HCT116 (cell line): ENCODE measurements at regions not wholly inside any gene's neighbourhood (a gene's known extent, or its start where the extent isn't known, plus 50 kb on each side); places are given as distances from the start of the nearest gene placed in this dataset.

ENCODE experiments used
- ATAC-seq: fragments of 200-7000 bp; cut with Tn5 transposase; 2 replicates; pipeline ENCODE4 v1.9.1; 2020; ENCODE audit warnings: mild to moderate bottlenecking, moderate library complexity
- BruUV-seq: library from RNA; stranded (reverse); fragments of 400-500 nt; replicated peaks from 2 replicates; lab custom pipeline; 2021; lab: Mats Ljungman, UMichigan
- CTCF ChIA-PET: fragments of 300-600 bp; sonication (Branson Sonifier 250); formaldehyde crosslinking; loops from one replicate; lab custom pipeline; 2021; ENCODE audit warnings: antibody characterized with exemption; lab: Charles Lee
- POLR2A ChIA-PET: fragments of 300-600, 350-600 bp; sonication (Branson Sonifier 250); formaldehyde crosslinking; loops from one replicate; lab custom pipeline; 2021; ENCODE audit warnings: antibody characterized with exemption; lab: Charles Lee
- RAD21 ChIA-PET, 2 experiments: fragments of 300-600 bp; sonication (Branson Sonifier 250); formaldehyde crosslinking; loops; one replicate each; lab custom pipeline; 2023; ENCODE audit warnings: low total read pairs in 2 of 2; ENCODE audit not compliant: uncharacterized antibody in 2 of 2, unreplicated experiment in 2 of 2, low non-redundant PET in 1 of 2; lab: Charles Lee
- DNase-seq: peaks from one replicate; pipeline ENCODE4 v3.0.0-alpha.2; 2010; ENCODE audit warnings: low read depth, low spot score
- H2AFZ ChIP-seq: fragments of 200-600 bp; shearing (Covaris generic), sonication (generic); 2 replicates; pipeline ENCODE4 v1.6.1; 2017; ENCODE audit warnings: low read depth, mixed run types, mixed read lengths, antibody characterized with exemption, low read length; ENCODE audit not compliant: poor library complexity, severe bottlenecking
- H3K27ac ChIP-seq: 2 replicates; pipeline ENCODE4 v1.5.1; 2012; ENCODE audit warnings: low read depth, low read length
- H3K27me3 ChIP-seq: fragments of 200-600 bp; sonication (generic); 2 replicates; pipeline ENCODE4 v1.6.1; 2016; ENCODE audit warnings: mixed run types, low read length, mixed read lengths; ENCODE audit not compliant: insufficient read depth
- H3K36me3 ChIP-seq, 2 experiments: fragments of 200-500 bp in 1 of 2; fragments of 200-600 bp in 1 of 2; sonication (Bioruptor generic) in 1 of 2; sonication (generic) in 1 of 2; 2 replicates each; pipeline versions ENCODE4 v1.5.1 to v1.6.1; 2014 to 2016; ENCODE audit warnings: low read length in 2 of 2, inconsistent platforms in 1 of 2, mixed read lengths in 1 of 2, mixed run types in 1 of 2; ENCODE audit not compliant: insufficient read depth in 2 of 2, control insufficient read depth in 1 of 2
- H3K4me1 ChIP-seq, 2 experiments: fragments of 200-600 bp in 1 of 2; sonication (generic) in 1 of 2; 2 replicates each; pipeline versions ENCODE4 v1.5.1 to v1.6.1; 2012 to 2017; ENCODE audit warnings: low read length in 2 of 2, inconsistent platforms in 1 of 2, mild to moderate bottlenecking in 1 of 2, mixed read lengths in 1 of 2, mixed run types in 1 of 2, moderate library complexity in 1 of 2; ENCODE audit not compliant: insufficient read depth in 2 of 2, control insufficient read depth in 1 of 2
- H3K4me2 ChIP-seq: fragments of 200-600 bp; sonication (generic); 2 replicates; pipeline ENCODE4 v1.6.1; 2017; ENCODE audit warnings: mixed run types, low read length, mixed read lengths
- H3K4me3 ChIP-seq, 2 experiments: fragments of 200-600 bp in 1 of 2; sonication (generic) in 1 of 2; replicated peaks in 1 of 2; 2 replicates each; pipeline ENCODE4 v1.5.1; 2011 to 2016; ENCODE audit warnings: low read length in 2 of 2, control low read depth in 1 of 2, low read depth in 1 of 2, mild to moderate bottlenecking in 1 of 2, mixed read lengths in 1 of 2, mixed run types in 1 of 2
- H3K79me2 ChIP-seq: fragments of 200-600 bp; sonication (generic); 2 replicates; pipeline ENCODE4 v1.6.1; 2017; ENCODE audit warnings: mild to moderate bottlenecking, mixed run types, low read length, moderate library complexity, mixed read lengths; ENCODE audit not compliant: insufficient read depth
- H3K9ac ChIP-seq: fragments of 200-600 bp; sonication (generic); 2 replicates; pipeline ENCODE4 v1.6.1; 2016; ENCODE audit warnings: low read length, mixed read lengths
- H3K9me2 ChIP-seq: fragments of 200-600 bp; sonication (generic), shearing (Covaris generic); 2 replicates; pipeline ENCODE4 v1.6.1; 2017; ENCODE audit warnings: mixed run types, mild to moderate bottlenecking, moderate library complexity; ENCODE audit not compliant: insufficient read depth
- H3K9me3 ChIP-seq, 2 experiments: fragments of 200-500 bp in 1 of 2; fragments of 200-600 bp in 1 of 2; sonication (Bioruptor generic) in 1 of 2; sonication (generic) in 1 of 2; 2 replicates each; pipeline ENCODE4 v1.6.1; 2014 to 2017; ENCODE audit warnings: low read length in 2 of 2, mixed read lengths in 2 of 2, inconsistent platforms in 1 of 2, low read depth in 1 of 2, mild to moderate bottlenecking in 1 of 2, mixed run types in 1 of 2, moderate library complexity in 1 of 2; ENCODE audit not compliant: control insufficient read depth in 1 of 2, insufficient read depth in 1 of 2
- H4K20me1 ChIP-seq: fragments of 200-600 bp; sonication (generic), shearing (Covaris generic); 2 replicates; pipeline ENCODE4 v1.6.1; 2017; ENCODE audit warnings: mixed run types, mild to moderate bottlenecking, moderate library complexity; ENCODE audit not compliant: insufficient read depth
- CTCF ChIP-seq, 3 experiments: fragments of 200-600 bp in 1 of 3; sonication (generic) in 1 of 3; IDR thresholded peaks in 2 of 3; conservative IDR thresholded peaks in 1 of 3; 2 replicates each; pipeline ENCODE4 v1.5.1; 2012 to 2017; ENCODE audit warnings: low read depth in 2 of 3, low read length in 2 of 3, antibody characterized with exemption in 1 of 3, borderline replicate concordance in 1 of 3, control low read depth in 1 of 3, mild to moderate bottlenecking in 1 of 3, mixed read lengths in 1 of 3, mixed run types in 1 of 3, moderate library complexity in 1 of 3; ENCODE audit not compliant: insufficient read depth in 1 of 3
- ELF1 ChIP-seq: IDR thresholded peaks from 2 replicates; pipeline ENCODE4 v1.6.1; 2012; ENCODE audit warnings: low read depth, borderline replicate concordance
- EZH2phosphoT487 ChIP-seq: fragments of 200-600 bp; IDR thresholded peaks from 2 replicates; pipeline ENCODE4 v1.6.1; 2018; ENCODE audit warnings: antibody characterized with exemption, borderline replicate concordance
- FOSL1 ChIP-seq: IDR thresholded peaks from 2 replicates; pipeline ENCODE4 v1.6.1; 2012; ENCODE audit warnings: low read depth
- JUND ChIP-seq: IDR thresholded peaks from 2 replicates; pipeline ENCODE4 v1.6.1; 2012
- SP1 ChIP-seq: IDR thresholded peaks from 2 replicates; pipeline ENCODE4 v1.6.1; 2012; ENCODE audit warnings: low read depth
- SRF ChIP-seq: IDR thresholded peaks from 2 replicates; pipeline ENCODE4 v1.6.1; 2012; ENCODE audit warnings: low read depth
- TCF7L2 ChIP-seq: IDR thresholded peaks from 2 replicates; pipeline ENCODE4 v1.7.0; 2011; ENCODE audit warnings: borderline replicate concordance, inconsistent platforms; ENCODE audit not compliant: insufficient read depth, insufficient read length; ENCODE audit errors: extremely low read depth
- ZNF274 ChIP-seq: fragments of 200-500 bp; sonication (Bioruptor generic); IDR thresholded peaks from 2 replicates; pipeline ENCODE4 v1.6.1; 2014; ENCODE audit warnings: mild to moderate bottlenecking, low read depth, low read length, inconsistent platforms
- intact Hi-C: fragments of 100-400 bp; cut with micrococcal nuclease; formaldehyde crosslinking; loops from 2 replicates; pipeline ENCODE4 v1.10.0; 2022
- TF ChIP-seq, protein P1 (sequence below): IDR thresholded peaks from 2 replicates; pipeline ENCODE4 v1.6.1; 2012

- TF ChIP-seq FOSL1 = no peak
- TF ChIP-seq, protein P1, sequence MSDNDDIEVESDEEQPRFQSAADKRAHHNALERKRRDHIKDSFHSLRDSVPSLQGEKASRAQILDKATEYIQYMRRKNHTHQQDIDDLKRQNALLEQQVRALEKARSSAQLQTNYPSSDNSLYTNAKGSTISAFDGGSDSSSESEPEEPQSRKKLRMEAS = no peak
Observed at GRCh38 chr5:91245074-91245452, 138.1 kb downstream of the ARRDC3 start (continued).

DNA sequence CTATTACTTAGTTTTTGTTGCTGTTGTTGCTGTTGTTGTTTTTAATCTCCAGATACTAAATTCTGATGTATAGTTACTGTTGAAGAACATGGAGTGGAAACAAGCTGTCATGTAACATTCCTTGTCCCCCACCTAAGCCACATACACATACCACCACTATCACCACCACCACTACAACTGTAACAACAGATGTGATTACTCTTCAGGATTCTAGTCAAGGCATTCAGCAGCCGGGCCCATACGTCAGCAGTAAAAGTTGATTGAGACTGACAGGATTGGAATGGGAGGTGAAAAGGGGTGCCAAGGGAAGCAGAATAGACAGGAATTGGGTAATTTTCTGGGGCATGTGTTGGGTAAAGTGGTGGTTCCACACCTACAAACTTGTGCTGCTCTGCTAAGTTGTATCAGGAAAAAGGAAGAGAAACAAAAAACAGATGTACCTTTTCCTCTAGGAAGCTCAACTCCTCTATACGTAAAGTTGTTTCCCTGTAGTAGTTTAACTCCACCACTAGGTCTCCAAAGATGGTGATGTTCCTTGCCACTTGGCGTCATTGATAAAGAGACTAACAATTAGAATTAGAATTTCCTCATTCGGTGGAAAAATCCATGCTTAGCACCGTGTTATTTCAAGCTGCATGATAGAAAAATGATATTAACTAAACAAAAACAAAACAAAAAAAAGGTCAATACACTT lies 138.6 kb downstream of the ARRDC3 start:
- no peaks in the 10 kb centered on the region for H3K9me2 ChIP-seq
- no peak overlapping the region for H2AFZ ChIP-seq
- RAD21 ChIA-PET = interaction anchor here in 1 of 2 experiments (0.5 kb wide), 1 partner anchor 136 kb away, joined by 3 read pairs; no protein-coding TSS in a partner anchor
- intact Hi-C loops = no loop called here
- peaks cover 6% of the 10 kb centered on the region in 2 experiments; a peak in 1 of 4 replicates for H3K9me3 ChIP-seq
- no peaks in the 10 kb centered on the region for H3K36me3 ChIP-seq
- H3K27ac ChIP-seq = no peak overlapping the region
- H3K4me2 ChIP-seq = no peak overlapping the region
- no TSS peak for BruUV-seq
- no peak overlapping the region for H3K9ac ChIP-seq
- TF ChIP-seq ELF1 (no peak), TCF7L2 (no peak), ZNF274 (no peak)
- no peak for ATAC-seq
- POLR2A ChIA-PET = interaction anchor here (1.2 kb wide), 1 partner anchor 137 kb away, joined by 3 read pairs; no protein-coding TSS in a partner anchor
- no peak overlapping the region for H3K4me3 ChIP-seq
- no peaks in the 10 kb centered on the region for H4K20me1 ChIP-seq
- CTCF ChIA-PET = interaction anchor here (0.8 kb wide), 1 partner anchor 140 kb away, joined by 4 read pairs; no protein-coding TSS in a partner anchor
- no peaks in the 10 kb centered on the region for H3K27me3 ChIP-seq
- no peaks in the 10 kb centered on the region for H3K4me1 ChIP-seq
- H3K79me2 ChIP-seq = no peaks in the 10 kb centered on the region
- DNase-seq = no peak

DNA sequence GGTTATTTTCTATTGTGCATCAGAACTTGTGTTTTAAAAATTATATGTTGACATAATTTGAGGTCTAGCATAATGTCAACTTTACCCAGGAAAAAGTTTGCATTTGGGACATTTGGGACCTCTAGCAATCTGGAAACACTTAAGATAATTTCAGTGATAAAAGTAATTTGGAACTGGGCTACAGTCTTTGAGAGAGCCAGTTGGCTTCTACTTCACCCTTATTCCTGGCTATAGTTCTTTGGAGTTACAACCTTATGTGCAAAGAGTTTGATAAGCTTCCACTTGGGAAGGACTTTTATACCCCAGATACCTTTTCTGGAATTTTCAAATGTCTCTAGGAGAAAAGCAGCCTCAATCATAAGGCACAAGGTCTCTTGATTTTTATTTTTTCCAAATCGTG lies 139.3 kb downstream of the ARRDC3 start:
- no TSS peak for BruUV-seq
- intact Hi-C loops = no loop called here
- POLR2A ChIA-PET = no interaction called here
- Histone ChIP-seq H4K20me1 (no peaks in the 10 kb centered on the region), H2AFZ (no peak overlapping the region), H3K27me3 (no peaks in the 10 kb centered on the region), H3K79me2 (no peaks in the 10 kb centered on the region), H3K4me1 (no peaks in the 10 kb centered on the region), H3K4me3 (no peak overlapping the region), H3K27ac (no peak overlapping the region), H3K36me3 (no peaks in the 10 kb centered on the region), H3K4me2 (no peak overlapping the region), H3K9me2 (no peaks in the 10 kb centered on the region), H3K9ac (no peak overlapping the region), H3K9me3 (peaks cover 6% of the 10 kb centered on the region in 2 experiments; a peak in 1 of 4 replicates)
- TF ChIP-seq SP1 (no peak), TCF7L2 (no peak), CTCF (IDR thresholded peaks at IDR 0.05 in 2 of 3, conservative IDR thresholded peaks at IDR 0.05 in 1 of 3; ENCODE audit: borderline replicate concordance in 1 of 3, insufficient read depth in 1 of 3, low read depth in 2 of 3, low read length in 2 of 3) (no peak), SRF (no peak), EZH2phosphoT487 (no peak), JUND (no peak)
- CTCF ChIA-PET = interaction anchor here (0.8 kb wide), 1 partner anchor 141 kb away, joined by 4 read pairs; no protein-coding TSS in a partner anchor
- RAD21 ChIA-PET = no interaction called here
- DNase-seq = no peak
- ATAC-seq = no peak
